Activated CD4-positive, alpha-beta T cell treated with anti-CD3 and anti-CD28 coated beads, Interleukin-2, amount 10 ng/mL, durations not matched to agents 7 days and 5 days (primary cell): ENCODE measurements at regions not wholly inside any gene's neighbourhood (a gene's known extent, or its start where the extent isn't known, plus 50 kb on each side); places are given as distances from the start of the nearest gene placed in this dataset.

Experiments
- CTCF ChIA-PET: fragments of 350-600 bp; sonication (Branson Sonifier 250); formaldehyde crosslinking; loops from one replicate; lab custom pipeline; 2021; ENCODE audit warnings: antibody characterized with exemption; lab: Charles Lee
- POLR2A ChIA-PET: fragments of 350-600 bp; sonication (Branson Sonifier 250); formaldehyde crosslinking; loops from one replicate; lab custom pipeline; 2021; ENCODE audit warnings: antibody characterized with exemption; lab: Charles Lee
- DNase-seq: peaks from one replicate; pipeline ENCODE4 v3.0.0-alpha.2; 2020
- H3K27ac Mint-ChIP-seq: one replicate; pipeline ENCODE4 v1.8.0; 2021; ENCODE audit warnings: mild to moderate bottlenecking, moderate library complexity, mixed read lengths
- H3K27me3 Mint-ChIP-seq: one replicate; pipeline ENCODE4 v1.8.0; 2021; ENCODE audit warnings: mixed read lengths
- H3K36me3 Mint-ChIP-seq: one replicate; pipeline ENCODE4 v1.8.0; 2021; ENCODE audit warnings: low read depth, mixed read lengths
- H3K4me1 Mint-ChIP-seq: one replicate; pipeline ENCODE4 v1.8.0; 2021; ENCODE audit warnings: mixed read lengths
- H3K4me3 Mint-ChIP-seq: one replicate; pipeline ENCODE4 v1.8.0; 2021; ENCODE audit warnings: mild to moderate bottlenecking, moderate library complexity, mixed read lengths
- H3K9me3 Mint-ChIP-seq: one replicate; pipeline ENCODE4 v1.8.0; 2021; ENCODE audit warnings: mixed read lengths

DNA sequence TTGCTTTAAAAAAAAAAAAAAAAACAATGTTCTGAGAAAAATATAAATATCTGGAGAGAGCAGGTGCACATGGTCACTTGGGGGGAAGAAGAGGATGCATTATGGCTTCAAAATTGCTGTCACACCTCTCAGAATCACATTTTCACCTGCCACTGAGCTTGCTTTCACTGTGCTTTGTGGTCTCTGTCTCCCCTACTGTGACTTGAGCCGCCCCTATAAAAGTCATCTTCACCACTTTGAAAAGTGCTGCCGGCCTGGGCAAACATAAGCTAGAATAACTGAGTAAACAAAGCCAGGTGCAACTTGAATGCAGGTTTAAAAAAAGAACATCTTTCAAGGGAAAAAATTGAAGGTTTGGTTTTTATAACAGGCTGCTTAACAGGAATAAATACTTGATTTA, 368.1 kb upstream of the GRIA1 start:
- Mint-ChIP-seq H3K4me3 (no peak overlapping the region), H3K27me3 (no peaks in the 10 kb centered on the region), H3K27ac (no peak overlapping the region), H3K4me1 (no peaks in the 10 kb centered on the region), H3K9me3 (no peaks in the 10 kb centered on the region), H3K36me3 (no peaks in the 10 kb centered on the region)
- DNase-seq: no peak
- ChIA-PET CTCF (interaction anchor here (0.6 kb wide), 1 partner anchor 300 kb away, joined by 6 read pairs; no protein-coding TSS in a partner anchor), POLR2A (interaction anchor here (0.6 kb wide), 1 partner anchor 716 kb away, joined by 3 read pairs; no protein-coding TSS in a partner anchor)

DNA sequence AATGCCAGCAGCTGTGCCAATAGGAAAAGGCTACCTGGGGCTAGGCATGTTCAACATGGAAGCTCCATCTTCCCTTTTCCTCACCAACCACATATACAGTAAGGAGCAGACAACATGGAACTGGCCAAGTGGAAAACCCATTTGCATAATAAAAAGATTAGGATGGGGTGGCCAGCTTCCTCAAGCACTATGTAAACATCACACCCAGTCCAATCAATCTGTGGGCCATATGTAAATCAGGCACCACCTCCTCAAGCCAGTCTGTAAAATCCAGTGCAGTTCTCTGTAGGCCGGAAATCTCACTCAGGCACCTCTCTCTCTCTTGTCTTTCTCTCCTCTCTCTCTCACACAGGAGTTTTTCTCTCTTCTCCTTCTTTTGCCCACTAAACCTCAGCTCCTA, 360.2 kb upstream of the GRIA1 start:
- no peak for DNase-seq
- Mint-ChIP-seq H3K36me3 (no peaks in the 10 kb centered on the region), H3K4me3 (no peak overlapping the region), H3K9me3 (no peaks in the 10 kb centered on the region), H3K27me3 (no peaks in the 10 kb centered on the region), H3K27ac (no peak overlapping the region), H3K4me1 (no peaks in the 10 kb centered on the region)
- POLR2A ChIA-PET: no interaction called here
- CTCF ChIA-PET: no interaction called here

DNA sequence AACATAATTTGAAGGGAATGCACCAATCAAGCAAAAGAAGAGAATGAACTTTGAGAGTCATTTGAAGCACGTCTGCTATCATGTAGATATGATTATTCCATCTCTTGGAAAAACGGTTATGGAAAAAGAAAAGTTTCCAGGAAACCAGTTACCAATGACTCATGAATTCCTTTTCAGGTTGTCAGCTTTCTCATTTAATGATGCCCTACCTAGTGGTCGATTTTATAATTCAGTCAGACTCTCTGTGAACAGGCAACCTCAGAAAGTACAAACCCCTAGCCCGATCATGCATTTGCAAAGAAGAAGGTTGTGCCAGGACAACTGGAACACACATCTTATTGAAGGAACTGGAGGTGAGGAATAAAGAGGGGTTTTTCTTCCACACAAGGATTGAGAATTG, 355.1 kb upstream of the GRIA1 start:
- H3K4me1 Mint-ChIP-seq: no peaks in the 10 kb centered on the region
- no peaks in the 10 kb centered on the region for H3K36me3 Mint-ChIP-seq
- no peak for DNase-seq
- H3K9me3 Mint-ChIP-seq: no peaks in the 10 kb centered on the region
- ChIA-PET POLR2A (no interaction called here), CTCF (no interaction called here)
- H3K4me3 Mint-ChIP-seq: no peak overlapping the region
- H3K27ac Mint-ChIP-seq: no peak overlapping the region
- no peaks in the 10 kb centered on the region for H3K27me3 Mint-ChIP-seq

DNA sequence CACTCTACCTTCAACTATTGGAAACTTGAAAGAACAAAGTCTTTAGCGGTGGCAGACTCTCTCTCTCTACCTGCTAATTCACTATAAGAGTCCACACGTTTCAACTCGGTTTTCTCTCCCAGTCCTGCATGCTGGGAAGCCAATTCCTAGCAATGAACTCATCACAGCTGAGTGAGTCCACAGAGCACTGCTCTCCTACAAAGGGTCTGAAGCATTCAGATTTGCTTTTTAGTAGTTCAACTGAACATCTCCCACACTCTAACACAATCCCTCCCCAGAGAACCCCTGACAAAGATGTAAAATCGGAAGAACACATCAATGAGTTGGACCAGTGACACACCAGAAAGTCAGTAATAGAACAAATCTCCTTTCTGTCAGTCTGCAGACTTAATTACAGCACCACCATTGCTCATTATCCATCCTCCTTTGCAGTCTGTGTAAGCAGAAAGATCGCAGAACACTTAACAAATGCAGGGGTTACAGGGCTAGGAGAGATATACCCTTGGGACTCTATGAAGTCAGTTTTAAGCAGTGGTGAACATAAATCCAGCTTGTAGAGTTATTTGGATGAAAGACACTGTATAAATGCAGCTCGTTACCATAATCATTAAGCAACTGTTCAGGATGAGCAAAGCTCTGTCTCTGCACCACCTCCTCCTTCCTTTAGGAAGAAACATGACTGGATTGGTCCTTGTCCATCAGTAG, 353.4 kb upstream of the GRIA1 start:
- H3K36me3 Mint-ChIP-seq: no peaks in the 10 kb centered on the region

DNA sequence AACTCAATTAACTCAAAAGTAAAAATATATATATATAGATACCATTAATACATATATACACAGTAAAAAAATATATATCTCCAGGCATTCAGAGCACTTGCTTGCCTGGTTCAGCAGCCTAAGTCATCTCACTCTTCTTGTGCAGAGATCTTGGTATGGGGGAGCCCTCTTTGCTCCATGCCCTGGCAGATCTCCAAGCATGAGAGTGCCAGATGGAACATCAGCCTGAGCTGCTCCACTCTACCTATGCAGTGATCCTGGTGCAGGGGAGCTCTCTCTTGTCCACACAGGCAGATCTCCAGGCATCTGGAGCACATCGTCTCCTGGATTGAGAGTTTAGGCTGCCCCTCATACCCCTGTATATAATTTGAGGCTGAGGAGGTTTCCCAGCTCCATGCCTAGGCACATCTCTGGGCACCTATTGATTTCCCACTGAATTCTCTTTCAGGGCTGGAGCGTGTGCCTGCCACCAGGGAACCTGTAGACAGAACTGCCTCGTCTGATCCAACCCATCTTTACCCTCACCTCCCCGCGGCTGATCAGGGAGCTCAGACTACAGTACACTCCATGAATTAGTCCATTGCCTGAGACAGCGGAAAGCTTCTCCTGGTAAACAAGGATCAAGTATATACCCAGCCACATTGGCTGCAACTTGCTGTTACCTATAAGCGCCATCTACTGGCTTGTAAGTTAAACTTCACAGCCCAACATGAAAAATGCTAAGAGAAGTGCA, 342.4 kb upstream of the GRIA1 start:
- H3K4me1 Mint-ChIP-seq: no peaks in the 10 kb centered on the region
- H3K9me3 Mint-ChIP-seq: peaks cover 5% of the 10 kb centered on the region
- no peak for DNase-seq
- H3K36me3 Mint-ChIP-seq: no peaks in the 10 kb centered on the region
- no peak overlapping the region for H3K4me3 Mint-ChIP-seq
- H3K27ac Mint-ChIP-seq: no peak overlapping the region
- ChIA-PET POLR2A (no interaction called here), CTCF (interaction anchor here (0.6 kb wide), 1 partner anchor 117 kb away, joined by 3 read pairs; no protein-coding TSS in a partner anchor)
- no peaks in the 10 kb centered on the region for H3K27me3 Mint-ChIP-seq

More for the DNA sequence above, 353.4 kb upstream of the GRIA1 start:
- POLR2A ChIA-PET: no interaction called here
- Mint-ChIP-seq H3K27me3 (no peaks in the 10 kb centered on the region), H3K9me3 (no peaks in the 10 kb centered on the region), H3K4me1 (no peaks in the 10 kb centered on the region), H3K4me3 (no peak overlapping the region), H3K27ac (no peak overlapping the region)
- DNase-seq: no peak
- CTCF ChIA-PET: no interaction called here

DNA sequence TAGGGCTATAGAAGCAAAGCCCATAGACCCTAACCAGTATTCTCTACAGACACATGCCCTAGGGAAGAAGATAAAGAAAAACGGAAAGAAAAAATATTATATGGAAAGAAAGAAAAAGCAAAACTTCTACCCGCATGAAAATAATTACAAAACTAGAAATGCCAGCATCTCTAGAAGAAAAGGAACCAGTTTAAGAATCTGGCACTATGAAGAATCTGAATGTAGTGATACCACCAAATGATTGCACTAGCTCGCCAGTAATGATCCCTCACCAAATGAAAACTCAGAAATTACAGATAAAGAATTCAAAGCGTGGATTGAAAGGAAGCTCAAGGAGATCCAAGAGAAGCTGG, 341.9 kb upstream of the GRIA1 start:
- Mint-ChIP-seq H3K4me1 (no peaks in the 10 kb centered on the region), H3K9me3 (peaks cover 3% of the 10 kb centered on the region), H3K27ac (no peak overlapping the region), H3K36me3 (no peaks in the 10 kb centered on the region), H3K4me3 (no peak overlapping the region), H3K27me3 (no peaks in the 10 kb centered on the region)
- POLR2A ChIA-PET: no interaction called here
- CTCF ChIA-PET: interaction anchor here (0.6 kb wide), 1 partner anchor 118 kb away, joined by 3 read pairs; no protein-coding TSS in a partner anchor
- DNase-seq: no peak

DNA sequence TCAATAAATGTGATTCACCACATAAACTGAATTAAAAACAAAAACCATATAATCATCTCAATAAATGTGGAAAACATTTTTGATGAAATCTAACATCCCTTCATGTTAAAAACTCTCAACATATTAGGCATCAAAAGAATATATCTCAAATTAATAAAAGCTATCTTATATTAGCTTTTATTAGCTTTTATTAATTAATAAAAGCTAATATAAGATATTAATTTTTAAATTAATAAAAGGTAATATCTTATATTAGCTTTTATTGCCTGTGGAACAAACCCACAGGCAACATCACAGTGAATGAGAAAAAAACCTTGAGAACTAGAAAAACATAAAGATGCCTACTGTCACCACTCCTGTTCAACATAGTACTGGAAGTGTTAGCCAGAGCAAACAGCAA, 338.9 kb upstream of the GRIA1 start:
- no peak for DNase-seq
- H3K36me3 Mint-ChIP-seq: no peaks in the 10 kb centered on the region
- CTCF ChIA-PET: no interaction called here
- no peaks in the 10 kb centered on the region for H3K4me1 Mint-ChIP-seq
- H3K4me3 Mint-ChIP-seq: no peak overlapping the region
- no peaks in the 10 kb centered on the region for H3K9me3 Mint-ChIP-seq
- H3K27ac Mint-ChIP-seq: no peak overlapping the region
- POLR2A ChIA-PET: no interaction called here
- H3K27me3 Mint-ChIP-seq: no peaks in the 10 kb centered on the region

DNA sequence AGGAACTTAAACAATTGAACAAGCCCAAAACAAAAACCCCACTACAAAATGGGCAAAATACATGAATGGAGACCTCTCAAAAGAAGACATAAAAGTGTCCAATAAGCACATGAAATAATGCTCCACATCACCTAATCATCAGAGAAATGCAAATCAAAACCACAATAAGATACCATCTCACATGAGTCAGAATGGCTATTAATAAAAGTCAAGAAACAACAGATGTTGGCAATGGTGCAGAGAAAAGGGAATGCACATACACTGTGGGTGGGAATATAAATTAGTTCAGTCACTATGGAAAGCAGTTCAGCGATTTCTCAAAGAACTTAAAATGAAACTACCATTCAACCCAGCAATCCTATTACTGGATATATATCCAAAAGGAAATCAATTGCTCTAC, 337.4 kb upstream of the GRIA1 start:
- no peaks in the 10 kb centered on the region for H3K27me3 Mint-ChIP-seq
- H3K4me1 Mint-ChIP-seq: no peaks in the 10 kb centered on the region
- POLR2A ChIA-PET: no interaction called here
- no peaks in the 10 kb centered on the region for H3K9me3 Mint-ChIP-seq
- CTCF ChIA-PET: no interaction called here
- DNase-seq: no peak
- no peak overlapping the region for H3K27ac Mint-ChIP-seq
- no peak overlapping the region for H3K4me3 Mint-ChIP-seq
- H3K36me3 Mint-ChIP-seq: no peaks in the 10 kb centered on the region

DNA sequence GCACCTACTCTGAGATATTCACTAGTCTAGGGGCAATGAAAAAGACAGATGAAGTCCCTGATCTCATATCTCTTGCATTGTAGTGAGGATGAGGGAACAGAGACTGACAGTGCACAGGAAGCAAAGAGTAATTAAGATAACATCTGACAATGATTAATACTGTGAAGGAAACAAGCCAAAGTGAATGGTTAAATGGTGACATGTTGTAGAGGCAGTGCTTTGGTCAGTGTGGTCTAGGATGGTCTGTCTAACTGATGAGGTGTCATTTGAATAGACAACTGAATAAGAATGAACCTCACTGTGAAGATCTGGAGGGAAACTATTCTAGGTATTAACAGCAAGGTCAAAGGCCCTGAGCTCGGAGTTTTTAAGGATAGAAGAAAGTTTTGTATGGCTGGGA, 333.3 kb upstream of the GRIA1 start:
- H3K4me3 Mint-ChIP-seq: no peak overlapping the region
- no peaks in the 10 kb centered on the region for H3K36me3 Mint-ChIP-seq
- ChIA-PET CTCF (no interaction called here), POLR2A (no interaction called here)
- H3K9me3 Mint-ChIP-seq: no peaks in the 10 kb centered on the region
- no peak for DNase-seq
- no peaks in the 10 kb centered on the region for H3K4me1 Mint-ChIP-seq
- H3K27ac Mint-ChIP-seq: no peak overlapping the region
- no peaks in the 10 kb centered on the region for H3K27me3 Mint-ChIP-seq

DNA sequence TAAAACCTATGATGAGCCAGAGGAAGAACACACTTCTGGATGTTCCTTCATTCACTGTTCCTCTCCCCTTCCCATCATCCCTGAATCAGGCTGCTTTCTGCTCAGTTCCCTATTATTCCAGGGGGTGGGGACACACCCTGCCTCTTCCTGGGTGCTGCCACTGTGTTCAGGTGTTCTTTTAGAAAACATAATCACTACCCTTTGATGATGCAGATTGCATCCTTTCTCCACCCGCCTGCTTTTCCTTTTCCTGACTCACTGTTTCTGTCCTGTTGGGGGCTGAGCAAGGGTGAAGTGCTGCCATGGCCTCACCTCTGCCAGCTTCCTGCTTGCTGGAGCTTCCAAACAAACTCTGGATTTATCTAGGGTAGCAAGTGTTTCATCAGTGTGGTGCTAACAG, 331.9 kb upstream of the GRIA1 start:
- Mint-ChIP-seq H3K9me3 (no peaks in the 10 kb centered on the region), H3K4me3 (no peak overlapping the region), H3K36me3 (no peaks in the 10 kb centered on the region), H3K27ac (no peak overlapping the region), H3K4me1 (no peaks in the 10 kb centered on the region), H3K27me3 (no peaks in the 10 kb centered on the region)
- no peak for DNase-seq
- ChIA-PET CTCF (no interaction called here), POLR2A (no interaction called here)

DNA sequence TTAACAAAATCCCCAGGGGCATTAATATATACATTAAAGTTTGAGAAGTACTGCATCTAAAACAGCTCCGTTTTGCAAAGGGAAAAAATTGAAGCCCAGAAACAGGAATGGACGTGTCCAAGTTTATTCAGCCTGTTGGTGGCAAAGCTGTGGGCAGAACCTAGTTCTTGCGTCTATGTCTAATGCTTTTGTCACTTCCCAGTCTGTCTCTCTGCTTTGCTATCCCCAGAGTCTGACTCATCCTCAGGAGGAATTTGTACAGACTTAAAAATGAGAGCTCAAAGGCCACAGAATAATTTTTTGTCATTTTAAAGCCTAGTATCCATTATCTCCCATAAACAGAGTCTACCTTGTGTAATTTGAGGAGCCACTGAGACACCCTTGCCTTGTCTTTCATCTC, 330.9 kb upstream of the GRIA1 start:
- POLR2A ChIA-PET: no interaction called here
- Mint-ChIP-seq H3K36me3 (no peaks in the 10 kb centered on the region), H3K4me3 (no peak overlapping the region), H3K4me1 (no peaks in the 10 kb centered on the region), H3K27ac (no peak overlapping the region), H3K27me3 (no peaks in the 10 kb centered on the region), H3K9me3 (no peaks in the 10 kb centered on the region)
- CTCF ChIA-PET: no interaction called here
- no peak for DNase-seq

DNA sequence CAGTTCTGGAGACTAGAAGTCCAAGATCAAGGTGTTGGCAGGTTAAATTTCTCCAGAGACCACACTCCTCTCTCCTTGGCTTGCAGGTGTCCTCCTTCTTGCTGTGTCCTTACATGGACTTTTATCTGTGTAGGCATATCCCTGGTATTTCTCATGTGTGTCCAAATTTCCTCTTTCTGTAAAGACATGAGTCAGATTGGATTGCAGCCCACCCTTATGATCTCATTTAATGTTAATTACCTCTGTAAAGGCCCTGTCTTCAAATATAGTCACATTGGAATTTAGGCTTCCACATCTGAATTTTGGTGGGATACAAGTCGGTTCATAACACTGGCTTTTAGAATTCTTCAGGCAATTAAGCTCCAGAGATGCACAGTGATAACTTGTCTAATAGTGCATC, 322.2 kb upstream of the GRIA1 start:
- CTCF ChIA-PET: no interaction called here

DNA sequence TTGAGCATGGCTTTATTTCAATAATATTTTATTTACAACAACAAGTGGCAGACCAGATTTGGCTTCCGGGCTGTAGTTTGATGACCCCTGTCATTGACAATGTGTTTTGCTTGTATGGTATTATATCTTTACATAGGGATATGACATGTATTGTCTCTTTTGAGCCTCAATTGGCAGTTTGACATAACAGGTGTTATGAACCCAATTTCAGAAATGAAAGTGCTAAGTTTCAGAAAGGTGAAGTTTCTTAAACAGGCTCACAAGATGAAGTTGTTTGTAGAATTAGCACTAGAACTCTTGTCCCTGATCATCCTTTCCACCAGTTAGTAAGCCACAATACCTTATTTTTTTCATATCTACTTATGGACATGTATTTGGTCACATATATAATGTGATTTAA, 303.0 kb upstream of the GRIA1 start:
- H3K27ac Mint-ChIP-seq: no peak overlapping the region

More for the DNA sequence above, 322.2 kb upstream of the GRIA1 start:
- Mint-ChIP-seq H3K4me3 (no peak overlapping the region), H3K27ac (no peak overlapping the region), H3K27me3 (no peaks in the 10 kb centered on the region), H3K9me3 (peaks cover 4% of the 10 kb centered on the region), H3K4me1 (no peaks in the 10 kb centered on the region), H3K36me3 (no peaks in the 10 kb centered on the region)
- DNase-seq: no peak
- POLR2A ChIA-PET: no interaction called here

More for the DNA sequence above, 303.0 kb upstream of the GRIA1 start:
- no peak for DNase-seq
- no peaks in the 10 kb centered on the region for H3K27me3 Mint-ChIP-seq
- ChIA-PET CTCF (no interaction called here), POLR2A (no interaction called here)
- no peaks in the 10 kb centered on the region for H3K4me1 Mint-ChIP-seq
- H3K9me3 Mint-ChIP-seq: peaks cover 2% of the 10 kb centered on the region
- H3K36me3 Mint-ChIP-seq: no peaks in the 10 kb centered on the region
- no peak overlapping the region for H3K4me3 Mint-ChIP-seq
